CD4-positive, alpha-beta memory T cell (primary cell): ENCODE measurements at regions not wholly inside any gene's neighbourhood (a gene's known extent, or its start where the extent isn't known, plus 50 kb on each side); places are given as distances from the start of the nearest gene placed in this dataset.

Experiments
- CTCF ChIA-PET: fragments of 350-600 bp; sonication (Branson Sonifier 250); formaldehyde crosslinking; loops from one replicate; lab custom pipeline; 2021; ENCODE audit warnings: inconsistent platforms; ENCODE audit not compliant: partially characterized antibody; lab: Charles Lee
- POLR2A ChIA-PET: fragments of 350-600 bp; sonication (Branson Sonifier 250); formaldehyde crosslinking; loops from one replicate; lab custom pipeline; 2021; ENCODE audit not compliant: partially characterized antibody; lab: Charles Lee
- DNase-seq, 5 donors: peaks; one replicate each; pipeline versions ENCODE4 v3.0.0 to v3.0.0-alpha.2; 2020 to 2022; ENCODE audit warnings: mixed read lengths in 1 of 5
- H3K27ac ChIP-seq: one replicate; pipeline ENCODE4 v1.7.0; 2013; ENCODE audit warnings: low read depth, low read length
- H3K27me3 ChIP-seq: 2 replicates; pipeline ENCODE4 v1.7.0; 2013; ENCODE audit warnings: mild to moderate bottlenecking, low read length, moderate library complexity; ENCODE audit not compliant: insufficient read depth
- H3K36me3 ChIP-seq: 2 replicates; pipeline ENCODE4 v1.7.0; 2013; ENCODE audit warnings: mild to moderate bottlenecking, low read length, moderate library complexity; ENCODE audit not compliant: insufficient read depth
- H3K4me1 ChIP-seq: 2 replicates; pipeline ENCODE4 v1.7.0; 2013; ENCODE audit warnings: mild to moderate bottlenecking, low read length, moderate library complexity; ENCODE audit not compliant: insufficient read depth
- H3K4me3 ChIP-seq, 2 donors: one replicate each; pipeline ENCODE4 v1.7.0; 2013; ENCODE audit warnings: low read length in 2 of 2, mild to moderate bottlenecking in 1 of 2
- H3K9me3 ChIP-seq, 2 donors: one replicate each; pipeline ENCODE4 v1.7.0; 2013; ENCODE audit warnings: low read length in 2 of 2, control low read depth in 1 of 2; ENCODE audit not compliant: control insufficient read depth in 1 of 2
- H3K27ac Mint-ChIP-seq, 7 donors: one replicate each; pipeline ENCODE4 v1.8.0; 2020 to 2021; ENCODE audit warnings: mixed read lengths in 7 of 7, mild to moderate bottlenecking in 6 of 7, inconsistent platforms in 3 of 7, moderate library complexity in 3 of 7
- H3K27me3 Mint-ChIP-seq, 2 donors: one replicate each; pipeline ENCODE4 v1.8.0; 2020 to 2021; ENCODE audit warnings: mixed read lengths in 2 of 2
- H3K36me3 Mint-ChIP-seq, 2 donors: one replicate each; pipeline ENCODE4 v1.8.0; 2020 to 2021; ENCODE audit warnings: mixed read lengths in 2 of 2, inconsistent platforms in 1 of 2, mild to moderate bottlenecking in 1 of 2
- H3K4me1 Mint-ChIP-seq, 4 donors: one replicate each; pipeline ENCODE4 v1.8.0; 2020 to 2021; ENCODE audit warnings: mixed read lengths in 4 of 4, mild to moderate bottlenecking in 1 of 4
- H3K4me3 Mint-ChIP-seq, 8 donors: one replicate each; pipeline ENCODE4 v1.8.0; 2020 to 2021; ENCODE audit warnings: mixed read lengths in 8 of 8, mild to moderate bottlenecking in 7 of 8, moderate library complexity in 6 of 8, inconsistent platforms in 3 of 8
- H3K9me3 Mint-ChIP-seq, 8 donors: one replicate each; pipeline ENCODE4 v1.8.0; 2020 to 2021; ENCODE audit warnings: mixed read lengths in 8 of 8, mild to moderate bottlenecking in 5 of 8, inconsistent platforms in 3 of 8, moderate library complexity in 1 of 8
- intact Hi-C: fragments of 100-400 bp; cut with micrococcal nuclease; formaldehyde crosslinking; loops from one replicate; pipeline ENCODE4 v1.15.1; 2023

GRCh38 chr3:130626049-130626448 lies 109.1 kb downstream of the COL6A6 start:
- H3K4me1 Mint-ChIP-seq = no peaks in the 10 kb centered on the region
- H3K4me3 Mint-ChIP-seq = no peak overlapping the region
- H3K36me3 Mint-ChIP-seq = no peaks in the 10 kb centered on the region
- no peak overlapping the region for H3K4me3 ChIP-seq
- H3K9me3 Mint-ChIP-seq = peaks cover 0 to 6% (median 2%) of the 10 kb centered on the region in 8 donors
- no peaks in the 10 kb centered on the region for H3K36me3 ChIP-seq
- no peaks in the 10 kb centered on the region for H3K4me1 ChIP-seq
- H3K27me3 Mint-ChIP-seq = peaks cover 4 to 10% of the 10 kb centered on the region in 2 donors
- no peak overlapping the region for H3K27ac ChIP-seq
- POLR2A ChIA-PET = no interaction called here
- CTCF ChIA-PET = no interaction called here
- no peaks in the 10 kb centered on the region for H3K9me3 ChIP-seq
- intact Hi-C loops = no loop called here
- H3K27me3 ChIP-seq = no peaks in the 10 kb centered on the region
- no peak overlapping the region for H3K27ac Mint-ChIP-seq
- no peak for DNase-seq

- no peaks in the 10 kb centered on the region for H3K4me1 Mint-ChIP-seq
- H3K9me3 ChIP-seq = no peaks in the 10 kb centered on the region
- no peak for DNase-seq
- no peak overlapping the region for H3K4me3 Mint-ChIP-seq
- no peaks in the 10 kb centered on the region for H3K36me3 Mint-ChIP-seq
- H3K9me3 Mint-ChIP-seq = peaks cover 0 to 6% (median 2%) of the 10 kb centered on the region in 8 donors
- H3K27ac ChIP-seq = no peak overlapping the region
- H3K27me3 Mint-ChIP-seq = peaks cover 4 to 10% of the 10 kb centered on the region in 2 donors
- no peak overlapping the region for H3K27ac Mint-ChIP-seq
- H3K36me3 ChIP-seq = no peaks in the 10 kb centered on the region
- CTCF ChIA-PET = no interaction called here
- H3K27me3 ChIP-seq = no peaks in the 10 kb centered on the region
- intact Hi-C loops = no loop called here
- POLR2A ChIA-PET = no interaction called here
- H3K4me3 ChIP-seq = no peak overlapping the region
- H3K4me1 ChIP-seq = no peaks in the 10 kb centered on the region
Measured at GRCh38 chr3:130627143-130627855, 110.3 kb downstream of the COL6A6 start.

- ChIA-PET POLR2A (no interaction called here), CTCF (no interaction called here)
- Mint-ChIP-seq H3K27ac (no peak overlapping the region), H3K9me3 (peaks cover 0 to 6% (median 2%) of the 10 kb centered on the region in 8 donors), H3K4me3 (no peak overlapping the region), H3K27me3 (peaks cover 4 to 10% of the 10 kb centered on the region in 2 donors), H3K4me1 (no peaks in the 10 kb centered on the region), H3K36me3 (no peaks in the 10 kb centered on the region)
- no peak for DNase-seq
- H3K4me3 ChIP-seq = no peak overlapping the region
- no peaks in the 10 kb centered on the region for H3K9me3 ChIP-seq
- H3K4me1 ChIP-seq = no peaks in the 10 kb centered on the region
- no peaks in the 10 kb centered on the region for H3K27me3 ChIP-seq
- H3K36me3 ChIP-seq = no peaks in the 10 kb centered on the region
- intact Hi-C loops = no loop called here
- H3K27ac ChIP-seq = no peak overlapping the region
Measured at GRCh38 chr3:130627882-130628281, 110.9 kb downstream of the COL6A6 start.
